Fibroblast of peridontal ligament (primary cell): ENCODE measurements at regions not wholly inside any gene's neighbourhood (a gene's known extent, or its start where the extent isn't known, plus 50 kb on each side); places are given as distances from the start of the nearest gene placed in this dataset.

Source experiments
- DNase-seq: peaks from one replicate; pipeline ENCODE4 v3.0.0-alpha.2; 2010; ENCODE audit errors: extremely low read depth

DNA sequence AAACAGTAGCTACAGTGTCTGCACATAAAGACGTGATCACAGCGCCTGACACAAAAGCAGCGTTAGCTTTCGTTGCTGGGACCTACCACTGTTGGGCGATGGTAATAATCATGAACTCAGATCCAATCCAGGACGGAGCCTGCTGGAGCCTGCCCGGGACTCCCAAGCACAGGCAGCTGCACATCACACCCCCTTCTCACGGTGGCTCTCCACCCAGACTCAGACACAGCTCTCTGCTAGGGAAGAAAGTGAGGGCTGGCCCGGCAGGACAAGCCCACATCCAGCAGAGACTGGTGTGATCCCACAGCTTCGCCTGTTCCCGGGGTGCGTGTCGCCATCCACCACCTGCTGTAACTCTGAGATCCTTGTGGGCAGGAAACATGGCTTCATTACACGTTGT lies 49.9 kb upstream of the FOXN3 start:
- DNase-seq = no peak
